Activated T-cell treated with anti-CD3 and anti-CD28 coated beads for 4 hours (primary cell): ENCODE measurements at regions not wholly inside any gene's neighbourhood (a gene's known extent, or its start where the extent isn't known, plus 50 kb on each side); places are given as distances from the start of the nearest gene placed in this dataset.
"Not testable (repeated sequence)": the region's sequence is repeated elsewhere in the genome, so short reads cannot be mapped to it uniquely, and the experiment has no call there.

Experiments used
- DNase-seq: peaks from one replicate; pipeline ENCODE4 v3.0.0-alpha.2; 2020

DNA sequence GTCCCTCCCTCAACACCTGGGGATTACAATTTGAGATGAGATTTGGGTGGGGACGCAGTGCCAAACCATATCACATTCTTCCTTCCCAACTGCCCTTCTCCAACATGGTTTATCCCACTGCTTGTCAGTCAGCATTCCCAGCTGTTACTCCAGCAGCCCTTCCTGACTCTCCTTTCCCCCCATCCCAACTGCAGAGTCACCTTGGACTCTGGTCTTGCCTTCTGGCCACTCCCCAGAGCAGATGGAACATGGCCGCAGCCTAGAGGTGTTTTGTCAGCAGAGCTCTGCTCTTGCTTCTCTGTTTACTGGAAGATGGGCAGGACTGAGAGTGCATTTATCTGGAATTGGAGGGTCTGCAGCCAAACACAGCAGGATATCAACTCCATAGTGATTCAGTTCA, 51.2 kb upstream of the MEX3C start:
- DNase-seq: no peak

- no peak for DNase-seq
These were observed 52.5 kb upstream of the MEX3C start for GRCh38 chr18:51250006-51250405.

DNA sequence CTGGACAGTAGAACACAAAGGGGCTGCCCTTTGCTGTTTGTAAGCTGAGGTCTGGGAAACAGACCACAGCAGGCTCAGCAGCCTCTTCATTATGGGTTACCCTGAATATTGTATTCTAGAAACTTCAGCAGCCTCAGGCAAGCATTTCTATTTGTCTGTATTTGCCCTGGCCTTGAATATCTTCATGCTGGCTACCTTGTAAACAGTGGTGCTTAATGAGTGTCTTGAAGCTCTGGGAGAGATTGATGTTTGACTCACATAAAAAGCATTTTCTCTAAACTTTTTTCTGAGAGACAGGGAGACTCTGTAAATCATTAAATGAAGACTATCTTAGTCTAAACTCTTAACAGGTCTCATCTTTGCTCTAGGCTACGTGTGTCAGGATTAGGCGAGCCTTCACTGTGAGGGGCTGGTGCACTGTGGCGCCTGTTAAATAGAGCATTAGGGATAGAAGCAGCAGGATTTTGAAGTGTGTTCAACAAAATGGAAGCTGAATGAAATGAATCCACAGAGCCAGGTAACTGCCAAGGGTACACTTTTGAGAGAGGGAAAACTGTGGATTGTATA, 53.1 kb upstream of the MEX3C start:
- DNase-seq: no peak

- DNase-seq: no peak
These were observed 54.1 kb upstream of the MEX3C start for GRCh38 chr18:51251625-51252024.

GRCh38 chr18:51253476-51253875, 56.0 kb upstream of the MEX3C start:
- no peak for DNase-seq

DNA sequence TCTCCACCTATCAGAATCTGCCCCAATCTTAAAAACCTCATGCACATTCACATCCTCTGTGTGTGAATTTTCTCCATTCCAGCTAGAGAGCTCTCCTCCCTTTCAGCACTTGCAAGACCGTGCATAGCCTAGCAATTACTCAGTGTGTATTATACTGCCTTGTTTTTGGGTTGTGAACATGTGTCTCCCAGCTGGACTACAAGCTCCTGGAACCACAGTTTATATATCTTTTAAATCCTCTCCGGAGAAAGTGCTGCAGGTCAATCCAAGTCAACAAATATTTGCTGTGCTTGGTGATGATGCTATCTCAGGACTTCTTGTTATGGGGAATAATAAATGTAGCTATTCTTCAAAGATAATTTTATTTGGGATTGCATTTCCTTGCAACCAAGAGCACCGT, 58.2 kb upstream of the MEX3C start:
- no peak for DNase-seq

GRCh38 chr18:51257150-51257549, 59.7 kb upstream of the MEX3C start:
- DNase-seq: no peak

GRCh38 chr18:51260118-51260517, 62.6 kb upstream of the MEX3C start:
- DNase-seq: no peak

- not testable (repeated sequence) for DNase-seq
These were observed 68.6 kb upstream of the MEX3C start for GRCh38 chr18:51266077-51266476.

GRCh38 chr18:51266773-51267172, 69.3 kb upstream of the MEX3C start:
- no peak for DNase-seq

DNA sequence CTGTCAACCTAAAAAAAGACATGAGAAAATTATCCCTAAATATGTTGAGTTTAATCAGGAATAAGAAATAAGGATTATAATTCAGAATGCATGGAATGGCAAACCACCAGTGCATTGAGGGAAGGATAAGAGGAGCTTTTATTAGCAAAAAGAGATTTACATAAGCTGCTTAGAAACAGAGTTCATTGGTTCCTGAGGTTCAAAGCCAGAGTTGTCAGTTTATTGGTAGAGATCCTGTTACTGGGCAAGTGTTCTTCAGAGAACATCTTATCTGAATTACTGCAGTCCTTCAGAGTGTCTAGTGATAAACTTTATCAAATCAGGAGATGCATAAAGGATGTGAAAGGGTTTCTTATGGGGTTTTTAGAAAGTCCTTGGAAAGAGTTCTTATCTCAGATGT, 76.0 kb upstream of the MEX3C start:
- DNase-seq: no peak

DNA sequence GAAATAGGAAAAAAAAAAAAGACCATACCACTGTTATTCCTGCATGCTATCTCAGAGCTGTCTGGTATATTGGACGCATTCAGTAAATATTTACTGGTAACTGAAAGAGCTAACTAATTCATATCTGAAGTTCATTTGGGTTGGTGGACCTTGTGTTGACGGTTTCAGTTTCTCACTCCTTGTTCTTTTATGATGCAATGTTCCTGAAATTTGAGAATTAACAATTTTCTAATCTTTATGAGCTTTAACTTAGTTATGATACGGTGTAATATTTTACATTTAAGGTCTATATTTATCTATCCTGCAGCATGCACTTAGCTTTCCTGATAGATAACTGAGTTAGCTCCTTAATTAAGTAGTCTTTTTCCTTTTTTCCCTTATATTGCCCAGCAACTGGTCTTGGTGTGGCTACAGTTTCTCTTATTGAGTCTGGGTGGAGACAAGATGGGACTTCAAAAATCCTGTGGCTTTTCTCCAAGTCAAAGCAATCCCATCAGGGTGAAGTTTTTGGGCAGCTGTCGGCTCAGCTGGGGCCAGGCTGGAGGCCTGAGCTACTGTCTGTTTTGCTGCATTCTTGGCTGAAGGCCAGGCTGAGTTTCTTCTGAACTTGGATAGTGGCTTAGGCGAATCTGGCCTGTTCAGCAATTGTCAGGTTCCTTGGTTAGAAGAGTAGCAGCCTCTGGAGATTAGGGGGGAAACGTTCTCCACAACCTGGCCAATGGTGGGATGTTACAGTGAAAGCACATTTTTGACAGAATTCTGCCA, 78.4 kb upstream of the MEX3C start:
- DNase-seq: no peak

DNA sequence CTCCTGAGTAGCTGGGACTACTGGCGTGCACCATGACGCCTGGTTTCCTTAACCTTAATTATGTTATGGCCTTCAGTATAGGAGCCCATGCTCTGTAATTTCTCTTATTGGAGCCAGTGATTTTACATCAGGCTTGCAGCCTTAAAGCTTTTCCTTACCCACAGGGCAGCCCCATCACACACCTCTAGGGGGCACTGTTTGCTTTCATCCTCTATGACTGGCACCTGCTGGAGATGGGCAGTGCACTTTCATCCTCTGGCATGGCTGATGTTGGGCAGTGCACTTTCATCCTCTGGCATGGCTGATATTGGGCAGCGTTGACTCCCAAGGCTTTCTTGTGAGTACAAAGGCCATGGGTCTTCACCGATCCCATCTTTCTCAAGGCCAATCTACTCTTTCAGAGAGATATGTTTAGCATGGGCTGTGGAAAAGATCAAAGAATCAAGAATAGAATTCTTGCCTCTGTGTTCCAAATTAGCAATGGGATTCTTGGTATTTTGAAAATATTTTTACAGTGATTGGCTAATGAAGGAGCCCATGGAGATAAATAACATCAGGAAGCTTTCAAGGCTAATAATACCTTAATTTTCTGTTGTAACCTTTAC, 80.7 kb upstream of the MEX3C start:
- DNase-seq: peak; percentile 9

DNA sequence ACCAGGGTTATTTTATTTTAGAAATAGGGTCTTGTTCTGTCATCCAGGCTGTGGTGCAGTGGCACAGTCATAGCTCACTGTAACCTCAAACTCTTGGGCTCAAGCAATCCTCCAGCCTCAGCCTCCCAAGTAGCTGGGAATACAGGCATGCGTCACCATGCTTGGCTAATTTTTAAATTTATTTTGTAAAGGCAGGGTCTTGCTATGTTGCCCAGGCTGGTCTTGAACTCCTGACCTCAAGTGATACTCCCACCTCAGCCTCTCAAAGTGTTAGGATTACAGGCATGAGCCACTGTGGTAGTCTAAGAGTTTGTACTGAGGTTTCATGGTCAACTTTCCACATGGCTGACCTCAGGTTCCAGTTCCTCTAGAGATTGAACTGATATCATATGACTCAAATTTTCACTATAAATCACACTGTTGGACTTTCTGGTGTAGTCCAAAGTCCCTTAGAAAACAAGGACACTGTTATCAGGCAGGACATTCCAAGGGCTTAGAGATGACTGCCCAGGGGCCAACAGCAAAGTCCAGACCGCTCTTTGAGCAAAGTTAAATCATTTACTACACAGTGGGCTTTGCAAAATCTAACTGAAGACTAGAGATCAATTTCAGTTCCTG, 82.0 kb upstream of the MEX3C start:
- no peak for DNase-seq

DNA sequence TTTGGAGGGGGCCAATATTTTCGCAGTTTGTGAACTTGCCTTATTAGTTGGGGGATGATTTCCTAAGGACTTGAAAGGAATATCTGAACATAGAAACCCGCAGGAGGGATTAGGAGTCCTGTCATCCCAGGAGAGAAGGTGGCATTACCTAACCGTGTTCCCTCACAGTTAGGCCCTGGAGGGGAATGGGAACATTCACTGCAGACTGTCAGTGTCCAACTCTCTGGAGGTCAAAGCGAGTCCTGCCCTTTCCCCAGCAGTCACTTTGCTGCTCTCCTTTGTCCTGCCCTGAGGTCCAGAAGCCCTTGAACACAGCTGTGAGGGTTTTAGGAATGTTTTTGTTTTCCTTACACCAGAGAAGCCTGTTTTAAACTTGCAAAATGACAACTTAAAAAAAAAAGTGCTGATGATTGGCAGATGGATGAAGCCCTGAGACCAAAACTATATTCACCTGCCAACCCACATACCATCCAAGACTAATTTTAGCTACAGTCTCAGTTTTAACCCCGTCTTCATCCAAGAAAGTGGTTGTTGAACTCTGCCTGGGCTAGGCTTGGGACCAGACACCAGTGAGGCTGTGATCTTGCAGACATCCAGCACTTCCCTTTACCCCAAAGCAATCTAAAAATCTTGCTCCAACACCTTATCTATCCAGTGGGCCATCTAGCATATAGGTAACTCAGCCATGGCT, 90.5 kb upstream of the MEX3C start:
- no peak for DNase-seq

DNA sequence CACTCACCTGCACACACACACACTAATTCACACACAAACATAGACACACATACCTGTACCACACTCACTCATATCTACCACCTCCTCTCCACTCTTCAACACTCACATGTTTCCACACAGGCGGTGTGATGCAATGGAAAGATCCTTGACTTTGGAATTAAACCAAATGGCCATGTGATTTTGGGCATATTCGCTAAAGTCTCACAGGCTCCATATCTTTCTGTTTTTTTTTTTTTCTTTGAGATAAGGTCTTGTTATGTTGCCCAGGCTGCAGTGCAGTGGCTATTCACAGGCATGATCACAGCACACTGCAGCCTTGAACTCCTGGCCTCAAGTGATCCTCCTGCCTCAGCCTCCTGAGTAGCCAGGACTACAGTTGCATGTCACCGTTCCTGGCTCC, 91.1 kb upstream of the MEX3C start:
- DNase-seq: no peak

GRCh38 chr18:51290860-51291259, 93.4 kb upstream of the MEX3C start:
- DNase-seq: no peak

DNA sequence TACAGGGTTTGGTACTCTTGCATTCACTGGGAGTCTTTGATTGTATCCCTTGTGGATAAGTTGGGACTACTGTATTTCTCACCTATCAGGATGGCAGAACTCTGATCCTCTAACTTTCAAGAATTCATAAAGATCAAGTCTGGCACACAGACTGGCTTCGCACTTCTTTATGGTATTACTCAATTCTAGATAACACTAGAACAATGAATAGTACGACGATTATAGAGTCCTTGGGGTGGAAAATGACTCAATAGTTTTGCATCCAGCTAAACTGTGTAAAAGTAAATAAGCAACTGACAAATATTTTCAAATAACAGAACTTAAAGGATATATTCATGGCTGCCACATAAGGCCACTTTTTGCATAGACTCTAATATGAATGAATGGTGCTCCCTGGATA, 103.4 kb upstream of the MEX3C start:
- DNase-seq: no peak

DNA sequence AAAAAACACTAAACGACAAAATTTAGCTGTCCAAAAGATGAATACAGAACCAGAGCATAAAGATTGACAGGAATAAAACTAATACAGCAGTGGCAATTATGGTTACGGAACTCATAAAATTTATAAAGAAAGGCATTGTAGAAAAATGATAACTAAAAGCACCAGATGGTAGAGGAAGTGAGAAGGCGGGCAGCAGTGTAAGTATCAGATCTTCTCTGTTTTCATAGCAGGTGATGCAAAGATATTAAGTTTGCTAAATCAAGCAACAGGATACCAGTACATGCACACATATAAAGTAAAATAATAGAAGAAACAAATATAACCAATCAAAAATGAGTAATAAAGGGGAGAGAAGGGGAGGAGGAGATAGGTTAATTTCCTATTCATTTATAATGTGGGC, 103.9 kb upstream of the MEX3C start:
- DNase-seq: no peak

GRCh38 chr18:51316677-51317076, 119.2 kb upstream of the MEX3C start:
- DNase-seq: no peak

- no peak for DNase-seq
These were observed 124.2 kb upstream of the MEX3C start for GRCh38 chr18:51321696-51322095.

GRCh38 chr18:51323961-51324360, 126.5 kb upstream of the MEX3C start:
- DNase-seq: no peak

DNA sequence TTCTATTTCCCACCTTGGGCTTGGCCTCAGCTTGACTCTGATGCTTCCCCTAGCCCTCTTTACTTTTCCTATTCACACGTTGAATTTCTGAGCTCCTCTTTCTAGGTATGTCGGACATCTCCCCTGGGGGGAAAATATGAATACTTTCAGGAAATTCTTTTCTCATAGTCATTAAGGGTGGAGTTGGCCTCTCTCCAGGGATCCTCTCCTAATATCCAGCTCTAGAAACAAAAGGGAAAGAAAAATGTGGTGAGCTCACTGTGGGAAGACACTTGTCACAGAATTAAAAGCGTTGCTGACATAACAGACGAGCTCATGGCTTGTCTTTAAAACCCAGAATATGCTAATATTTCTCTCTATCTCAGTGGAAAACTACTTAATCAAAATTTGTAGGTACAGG, 132.7 kb upstream of the MEX3C start:
- DNase-seq: no peak

- no peak for DNase-seq
These were observed 133.3 kb upstream of the MEX3C start for GRCh38 chr18:51330739-51331138.
